OCI-LY7 (cell line): ENCODE measurements at regions not wholly inside any gene's neighbourhood (a gene's known extent, or its start where the extent isn't known, plus 50 kb on each side); places are given as distances from the start of the nearest gene placed in this dataset.

Experiments used
- BruUV-seq: library from RNA; stranded (reverse); fragments of 400-500 nt; replicated peaks from 2 replicates; lab custom pipeline; 2021; lab: Mats Ljungman, UMichigan
- CTCF ChIA-PET: fragments of 300-600 bp; sonication (Branson Sonifier 250); formaldehyde crosslinking; loops from one replicate; lab custom pipeline; 2022; ENCODE audit warnings: antibody characterized with exemption; ENCODE audit not compliant: unreplicated experiment; lab: Charles Lee
- POLR2A ChIA-PET: fragments of 300-600 bp; sonication (Branson Sonifier 250); formaldehyde crosslinking; loops from one replicate; lab custom pipeline; 2022; ENCODE audit warnings: antibody characterized with exemption; lab: Charles Lee
- DNase-seq: peaks from one replicate; pipeline ENCODE4 v3.0.0-alpha.2; 2015; ENCODE audit warnings: low spot score
- H2AFZ ChIP-seq: fragments of 200-600 bp; sonication (generic), shearing (Covaris generic); 2 replicates; pipeline ENCODE4 v1.6.1; 2014; ENCODE audit warnings: mild to moderate bottlenecking, antibody characterized with exemption, low read length, moderate library complexity
- H3K27ac ChIP-seq: fragments of 200-600 bp; sonication (generic); 2 replicates; pipeline ENCODE4 v1.5.1; 2014; ENCODE audit warnings: mixed run types, low read depth, mild to moderate bottlenecking, moderate library complexity, low read length, inconsistent platforms; ENCODE audit not compliant: poor library complexity, severe bottlenecking
- H3K36me3 ChIP-seq: fragments of 200-600 bp; sonication (generic); 2 replicates; pipeline ENCODE4 v1.6.1; 2014; ENCODE audit warnings: mild to moderate bottlenecking, antibody characterized with exemption, low read length, moderate library complexity, mixed read lengths; ENCODE audit not compliant: insufficient read depth
- H3K4me1 ChIP-seq: fragments of 200-600 bp; sonication (generic); 2 replicates; pipeline ENCODE4 v1.5.1; 2014; ENCODE audit warnings: mild to moderate bottlenecking, low read length; ENCODE audit not compliant: insufficient read depth, poor library complexity, severe bottlenecking
- H3K4me2 ChIP-seq: fragments of 200-600 bp; sonication (generic); 2 replicates; pipeline ENCODE4 v1.6.1; 2014; ENCODE audit warnings: mild to moderate bottlenecking, low read length
- H3K4me3 ChIP-seq: fragments of 200-600 bp; sonication (generic); 2 replicates; pipeline ENCODE4 v1.5.1; 2014; ENCODE audit warnings: mild to moderate bottlenecking, low read depth, low read length; ENCODE audit not compliant: poor library complexity, severe bottlenecking
- H3K79me2 ChIP-seq: fragments of 200-600 bp; sonication (generic); 2 replicates; pipeline ENCODE4 v1.6.1; 2016; ENCODE audit warnings: low read depth, mild to moderate bottlenecking, low read length, moderate library complexity, mixed read lengths; ENCODE audit not compliant: insufficient read depth
- H3K9me2 ChIP-seq: fragments of 200-600 bp; sonication (generic); 2 replicates; pipeline ENCODE4 v1.6.1; 2016; ENCODE audit warnings: mild to moderate bottlenecking, low read length, mixed read lengths; ENCODE audit not compliant: insufficient read depth
- H3K9me3 ChIP-seq: fragments of 200-600 bp; sonication (generic); 2 replicates; pipeline ENCODE4 v1.6.1; 2014; ENCODE audit warnings: mild to moderate bottlenecking, mixed run types, low read length, mixed read lengths
- H4K20me1 ChIP-seq: fragments of 200-600 bp; sonication (generic); 2 replicates; pipeline ENCODE4 v1.6.1; 2014; ENCODE audit warnings: mild to moderate bottlenecking, antibody characterized with exemption, low read length, moderate library complexity, mixed read lengths; ENCODE audit not compliant: insufficient read depth
- CTCF ChIP-seq: fragments of 200-600 bp; sonication (generic); conservative IDR thresholded peaks from 2 replicates; pipeline ENCODE4 v1.5.1; 2014; ENCODE audit warnings: mild to moderate bottlenecking, antibody characterized with exemption, low read length, moderate library complexity, mixed read lengths
- EZH2phosphoT487 ChIP-seq: fragments of 200-600 bp; sonication (generic); IDR thresholded peaks from 2 replicates; pipeline ENCODE4 v1.6.1; 2018; ENCODE audit warnings: low read depth, borderline replicate concordance, mild to moderate bottlenecking, mixed run types, antibody characterized with exemption, low read length, moderate library complexity, mixed read lengths
- intact Hi-C: fragments of 100-400 bp; cut with micrococcal nuclease; formaldehyde crosslinking; loops from one replicate; pipeline ENCODE4 v1.10.0; 2022; ENCODE audit not compliant: unreplicated experiment

DNA sequence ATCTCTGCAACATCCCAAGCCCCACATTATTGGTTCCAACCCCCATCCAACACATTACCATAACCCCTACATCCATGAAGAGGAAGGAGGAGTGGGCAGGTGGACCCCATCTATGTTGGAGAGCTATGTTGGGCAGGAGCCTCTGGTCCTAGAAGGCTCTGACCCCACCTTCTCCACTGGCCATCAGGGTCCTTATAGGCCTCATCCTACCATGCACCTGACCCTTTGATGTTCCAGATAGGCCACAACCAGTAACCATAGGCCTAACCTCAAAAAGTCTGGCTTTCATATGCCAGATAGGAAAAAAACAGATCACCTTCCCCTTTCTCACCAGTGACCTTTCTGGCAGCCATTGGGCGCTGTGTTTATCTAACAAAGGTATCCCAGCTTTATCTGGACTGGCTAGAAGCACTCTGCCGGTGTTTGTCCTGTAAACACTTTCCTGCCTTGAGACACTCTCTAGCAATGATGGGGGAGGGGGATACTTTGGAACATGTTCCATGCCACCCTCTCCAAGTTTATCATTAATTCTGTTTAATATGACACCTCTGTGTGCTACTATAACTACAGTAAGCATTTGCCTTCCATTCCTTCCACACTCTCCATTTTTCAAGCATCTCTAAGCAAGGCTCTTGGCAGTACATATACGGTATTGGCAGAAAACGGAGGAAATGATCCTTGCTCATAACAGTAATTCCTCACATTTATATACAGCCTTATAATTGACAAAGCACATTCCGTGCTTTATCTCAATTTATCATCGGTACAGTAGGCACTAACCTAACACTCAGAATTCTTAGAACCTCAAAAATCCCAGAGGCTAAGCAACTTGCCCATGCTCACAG is 377.1 kb downstream of the VPS13C start:
- no peaks in the 10 kb centered on the region for H3K79me2 ChIP-seq
- no peaks in the 10 kb centered on the region for H3K9me2 ChIP-seq
- POLR2A ChIA-PET, result no interaction called here
- no peak overlapping the region for H3K27ac ChIP-seq
- no peaks in the 10 kb centered on the region for H4K20me1 ChIP-seq
- H3K36me3 ChIP-seq, result no peaks in the 10 kb centered on the region
- H3K4me2 ChIP-seq, result no peak overlapping the region
- H3K4me1 ChIP-seq, result no peaks in the 10 kb centered on the region
- no peak overlapping the region for H2AFZ ChIP-seq
- intact Hi-C loops, result no loop called here
- H3K4me3 ChIP-seq, result no peak overlapping the region
- no peak for DNase-seq
- no TSS peak for BruUV-seq
- H3K9me3 ChIP-seq, result no peaks in the 10 kb centered on the region
- TF ChIP-seq EZH2phosphoT487, result no peak
- TF ChIP-seq CTCF, result no peak
- CTCF ChIA-PET, result no interaction called here

GRCh38 chr15:61681676-61682075 is 378.6 kb downstream of the VPS13C start:
- Histone ChIP-seq H3K27ac (no peak overlapping the region), H3K4me1 (no peaks in the 10 kb centered on the region), H3K4me2 (no peak overlapping the region), H3K4me3 (no peak overlapping the region), H3K9me3 (no peaks in the 10 kb centered on the region), H2AFZ (no peak overlapping the region), H4K20me1 (no peaks in the 10 kb centered on the region), H3K36me3 (no peaks in the 10 kb centered on the region), H3K79me2 (no peaks in the 10 kb centered on the region), H3K9me2 (no peaks in the 10 kb centered on the region)
- TF ChIP-seq CTCF (no peak), EZH2phosphoT487 (no peak)
- BruUV-seq, result no TSS peak
- intact Hi-C loops, result no loop called here
- no peak for DNase-seq
- ChIA-PET POLR2A (interaction anchor here (0.6 kb wide), 1 partner anchor 9 kb away, joined by 3 read pairs; no protein-coding TSS in a partner anchor), CTCF (no interaction called here)

GRCh38 chr15:61681038-61681418 is 379.2 kb downstream of the VPS13C start:
- no peaks in the 10 kb centered on the region for H3K9me2 ChIP-seq

More at GRCh38 chr15:61681038-61681418, 379.2 kb downstream of the VPS13C start:
- H3K9me3 ChIP-seq, result no peaks in the 10 kb centered on the region
- no peaks in the 10 kb centered on the region for H3K36me3 ChIP-seq
- DNase-seq, result no peak
- H4K20me1 ChIP-seq, result no peaks in the 10 kb centered on the region
- ChIA-PET POLR2A (no interaction called here), CTCF (no interaction called here)
- no peak overlapping the region for H2AFZ ChIP-seq
- no peak for TF ChIP-seq CTCF
- no peak for TF ChIP-seq EZH2phosphoT487
- H3K27ac ChIP-seq, result no peak overlapping the region
- intact Hi-C loops, result no loop called here
- H3K4me3 ChIP-seq, result no peak overlapping the region
- no peaks in the 10 kb centered on the region for H3K79me2 ChIP-seq
- no TSS peak for BruUV-seq
- no peak overlapping the region for H3K4me2 ChIP-seq
- H3K4me1 ChIP-seq, result no peaks in the 10 kb centered on the region
